T-cell (primary cell): ENCODE measurements at regions not wholly inside any gene's neighbourhood (a gene's known extent, or its start where the extent isn't known, plus 50 kb on each side); places are given as distances from the start of the nearest gene placed in this dataset.

Experiments used
- ATAC-seq, 4 experiments: fragments of 200-7000 bp in 3 of 4; fragments of 150-1000 bp in 1 of 4; cut with Tn5 transposase; replicated peaks in 1 of 4; 1 replicate in 3 of 4; 2 replicates in 1 of 4; pipeline ENCODE4 v1.10.0; 2021; ENCODE audit warnings: moderate library complexity in 3 of 4, mild to moderate bottlenecking in 2 of 4, moderate number of reproducible peaks in 1 of 4
- CTCF ChIA-PET, 2 donors: fragments of 300-600 bp; sonication (Branson Sonifier 250); formaldehyde crosslinking; loops; one replicate each; lab custom pipeline; 2022; ENCODE audit warnings: antibody characterized with exemption in 2 of 2; lab: Charles Lee
- POLR2A ChIA-PET, 2 donors: fragments of 300-600 bp; sonication (Branson Sonifier 250); formaldehyde crosslinking; loops; one replicate each; lab custom pipeline; 2022; ENCODE audit warnings: antibody characterized with exemption in 2 of 2; lab: Charles Lee
- DNase-seq, 35 experiments: peaks; one replicate each; pipeline versions ENCODE4 v3.0.0 to v3.0.0-alpha.2; 2013 to 2023
- H3K27ac ChIP-seq: one replicate; pipeline ENCODE4 v1.5.1; 2013; ENCODE audit warnings: low read length
- H3K27me3 ChIP-seq, 2 experiments: replicated peaks in 1 of 2; 1 replicate in 1 of 2; 2 replicates in 1 of 2; pipeline versions ENCODE4 v1.6.1 to v1.7.0; 2013; ENCODE audit warnings: low read length in 1 of 2, mixed read lengths in 1 of 2; ENCODE audit not compliant: control insufficient read depth in 2 of 2, insufficient read depth in 2 of 2; ENCODE audit errors: extremely low read depth in 1 of 2
- H3K36me3 ChIP-seq, 2 donors: 1 replicate in 1 of 2; 2 replicates in 1 of 2; pipeline versions ENCODE4 v1.6.1 to v1.7.0; 2013; ENCODE audit warnings: low read length in 1 of 2; ENCODE audit not compliant: control insufficient read depth in 2 of 2, insufficient read depth in 1 of 2; ENCODE audit errors: extremely low read depth in 1 of 2
- H3K4me1 ChIP-seq, 2 experiments: 1 replicate in 1 of 2; 2 replicates in 1 of 2; pipeline versions ENCODE4 v1.6.1 to v1.7.0; 2013; ENCODE audit warnings: low read length in 2 of 2, mixed read lengths in 1 of 2; ENCODE audit not compliant: insufficient read depth in 2 of 2, control insufficient read depth in 1 of 2; ENCODE audit errors: extremely low read depth in 1 of 2
- H3K4me3 ChIP-seq, 2 donors: 1 replicate in 1 of 2; 2 replicates in 1 of 2; pipeline versions ENCODE4 v1.5.1 to v1.7.0; 2013; ENCODE audit warnings: mild to moderate bottlenecking in 2 of 2, low read length in 1 of 2, moderate library complexity in 1 of 2; ENCODE audit not compliant: control insufficient read depth in 1 of 2; ENCODE audit errors: extremely low read depth in 1 of 2
- H3K9me3 ChIP-seq: 2 replicates; pipeline ENCODE4 v1.7.0; 2013
- H3K27ac Mint-ChIP-seq, 2 donors: one replicate each; pipeline ENCODE4 v1.8.0; 2020 to 2021; ENCODE audit warnings: mild to moderate bottlenecking in 2 of 2, mixed read lengths in 2 of 2
- H3K27me3 Mint-ChIP-seq, 2 donors: one replicate each; pipeline ENCODE4 v1.8.0; 2021 to 2022; ENCODE audit warnings: mixed read lengths in 2 of 2
- H3K36me3 Mint-ChIP-seq: one replicate; pipeline ENCODE4 v1.8.0; 2021; ENCODE audit warnings: mixed read lengths
- H3K4me1 Mint-ChIP-seq, 3 donors: one replicate each; pipeline ENCODE4 v1.8.0; 2020 to 2022; ENCODE audit warnings: mixed read lengths in 3 of 3, mild to moderate bottlenecking in 1 of 3
- H3K4me3 Mint-ChIP-seq, 3 donors: one replicate each; pipeline ENCODE4 v1.8.0; 2020 to 2022; ENCODE audit warnings: mild to moderate bottlenecking in 3 of 3, mixed read lengths in 3 of 3, moderate library complexity in 3 of 3
- H3K9me3 Mint-ChIP-seq, 3 donors: one replicate each; pipeline ENCODE4 v1.8.0; 2020 to 2022; ENCODE audit warnings: mixed read lengths in 3 of 3
- WGBS: methylation state at CpG from one replicate; pipeline ENCODE4 v1.1.5; 2013; ENCODE audit warnings: missing lambda C conversion rate; ENCODE audit not compliant: insufficient coverage; 5-methylcytosine and 5-hydroxymethylcytosine counted together

DNA sequence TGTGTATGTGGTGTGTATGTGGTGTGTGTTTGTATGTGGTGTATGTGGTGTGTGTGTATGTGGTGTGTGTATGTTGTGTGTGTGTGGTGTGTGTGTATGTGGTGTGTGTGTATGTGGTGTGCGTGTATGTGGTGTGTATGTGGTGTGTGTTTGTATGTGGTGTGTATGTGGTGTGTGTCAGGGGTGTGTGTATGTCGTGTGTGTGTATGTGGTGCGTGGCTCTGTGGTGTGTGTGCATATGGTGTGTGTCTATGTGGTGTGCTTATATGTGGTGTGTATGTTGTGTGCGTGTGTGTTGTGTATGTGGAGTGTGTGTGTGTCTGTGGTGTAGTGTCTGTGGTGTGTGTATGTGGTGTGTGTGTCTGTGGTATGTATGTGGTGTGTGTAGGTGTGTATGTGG lies 62.5 kb upstream of the MEDAG start:
- POLR2A ChIA-PET = no interaction called here

GRCh38 chr13:30844548-30845296 lies 61.3 kb upstream of the MEDAG start:
- ChIA-PET POLR2A (no interaction called here), CTCF (no interaction called here)
- no peak overlapping the region for H3K4me3 ChIP-seq
- no peak overlapping the region for H3K27ac Mint-ChIP-seq
- DNase-seq (no peak), ATAC-seq (no peak)
- H3K27me3 Mint-ChIP-seq = no peaks in the 10 kb centered on the region
- no peaks in the 10 kb centered on the region for H3K9me3 ChIP-seq
- peaks cover 0 to 14% (median 8%) of the 10 kb centered on the region in 3 donors for H3K4me1 Mint-ChIP-seq
- H3K36me3 Mint-ChIP-seq = no peaks in the 10 kb centered on the region
- H3K4me1 ChIP-seq = peaks cover 0 to 20% of the 10 kb centered on the region in 2 experiments
- no peak overlapping the region for H3K27ac ChIP-seq
- H3K9me3 Mint-ChIP-seq = no peaks in the 10 kb centered on the region
- H3K27me3 ChIP-seq = no peaks in the 10 kb centered on the region
- no peaks in the 10 kb centered on the region for H3K36me3 ChIP-seq
- WGBS = 96% methylated on average over 6 of the region's 6 CpGs
- no peak overlapping the region for H3K4me3 Mint-ChIP-seq

More for the DNA sequence above, 62.5 kb upstream of the MEDAG start:
- CTCF ChIA-PET = no interaction called here
- Histone ChIP-seq H3K4me1 (peaks cover 0 to 20% of the 10 kb centered on the region in 2 experiments), H3K4me3 (no peak overlapping the region), H3K27ac (no peak overlapping the region), H3K27me3 (no peaks in the 10 kb centered on the region), H3K36me3 (no peaks in the 10 kb centered on the region), H3K9me3 (no peaks in the 10 kb centered on the region)
- Mint-ChIP-seq H3K4me1 (peaks cover 0 to 14% (median 8%) of the 10 kb centered on the region in 3 donors), H3K4me3 (no peak overlapping the region), H3K27ac (no peak overlapping the region), H3K9me3 (no peaks in the 10 kb centered on the region), H3K27me3 (no peaks in the 10 kb centered on the region), H3K36me3 (no peaks in the 10 kb centered on the region)
- no peak for DNase-seq
- no peak for ATAC-seq
- WGBS = 50% methylated on average over 4 of the region's 4 CpGs

- H3K4me1 ChIP-seq = peaks cover 0 to 20% of the 10 kb centered on the region in 2 experiments
- peak overlapping the region; percentile 4 for H3K27ac ChIP-seq
- H3K36me3 Mint-ChIP-seq = no peaks in the 10 kb centered on the region
- ATAC-seq (no peak), DNase-seq (peak in 1 of 35 experiments; percentile 5)
- no peaks in the 10 kb centered on the region for H3K27me3 ChIP-seq
- H3K9me3 Mint-ChIP-seq = peaks cover 0 to 4% (median 0%) of the 10 kb centered on the region in 3 donors
- no peaks in the 10 kb centered on the region for H3K9me3 ChIP-seq
- H3K36me3 ChIP-seq = no peaks in the 10 kb centered on the region
- H3K4me3 ChIP-seq = no peak overlapping the region
- peaks cover 0 to 14% (median 8%) of the 10 kb centered on the region in 3 donors for H3K4me1 Mint-ChIP-seq
- H3K27me3 Mint-ChIP-seq = no peaks in the 10 kb centered on the region
- peak overlapping the region; percentile 66 to 70 for H3K27ac Mint-ChIP-seq
- CTCF ChIA-PET = interaction anchor here in 1 of 2 donors (0.5 kb wide), 1 partner anchor 714 kb away, joined by 3 read pairs; no protein-coding TSS in a partner anchor
- POLR2A ChIA-PET = no interaction called here
- 62% methylated on average over 8 of the region's 11 CpGs for WGBS
- H3K4me3 Mint-ChIP-seq = no peak overlapping the region
Measured at GRCh38 chr13:30845297-30846214, 60.5 kb upstream of the MEDAG start.

DNA sequence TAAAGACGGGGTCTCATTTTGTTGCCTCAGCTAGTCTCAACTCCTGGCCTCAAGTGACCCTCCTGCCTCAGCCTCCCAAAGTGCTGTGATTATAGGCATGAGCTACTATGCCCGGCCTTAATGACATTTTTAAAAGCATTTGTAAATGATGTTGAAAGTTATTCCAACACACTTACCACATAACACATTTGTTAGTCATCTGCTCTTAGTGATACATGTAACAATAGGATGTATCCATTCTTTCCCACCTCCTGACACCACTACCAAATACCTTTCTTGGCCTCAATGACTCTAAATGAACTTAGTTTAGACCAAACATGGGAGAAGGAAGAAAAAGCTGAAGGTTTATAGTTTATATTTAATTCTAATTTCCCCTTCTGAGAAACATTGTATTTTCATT lies 59.8 kb upstream of the MEDAG start:
- Histone ChIP-seq H3K27me3 (no peaks in the 10 kb centered on the region), H3K27ac (no peak overlapping the region), H3K4me1 (peaks cover 0 to 20% of the 10 kb centered on the region in 2 experiments), H3K36me3 (no peaks in the 10 kb centered on the region), H3K9me3 (no peaks in the 10 kb centered on the region), H3K4me3 (no peak overlapping the region)
- H3K27ac Mint-ChIP-seq = peak overlapping the region in 1 of 2 donors; percentile 8
- no peaks in the 10 kb centered on the region for H3K27me3 Mint-ChIP-seq
- no peak overlapping the region for H3K4me3 Mint-ChIP-seq
- H3K36me3 Mint-ChIP-seq = no peaks in the 10 kb centered on the region
- POLR2A ChIA-PET = no interaction called here
- H3K9me3 Mint-ChIP-seq = peaks cover 0 to 4% (median 0%) of the 10 kb centered on the region in 3 donors
- DNase-seq = no peak
- ATAC-seq = no peak
- peaks cover 0 to 14% (median 8%) of the 10 kb centered on the region in 3 donors for H3K4me1 Mint-ChIP-seq
- WGBS = no CpG with 5 or more reads among the region's 2 CpGs
- CTCF ChIA-PET = interaction anchor here (0.5 to 0.6 kb wide), 2 partner anchors 88 to 715 kb away, joined by 3 read pairs; no protein-coding TSS in a partner anchor

DNA sequence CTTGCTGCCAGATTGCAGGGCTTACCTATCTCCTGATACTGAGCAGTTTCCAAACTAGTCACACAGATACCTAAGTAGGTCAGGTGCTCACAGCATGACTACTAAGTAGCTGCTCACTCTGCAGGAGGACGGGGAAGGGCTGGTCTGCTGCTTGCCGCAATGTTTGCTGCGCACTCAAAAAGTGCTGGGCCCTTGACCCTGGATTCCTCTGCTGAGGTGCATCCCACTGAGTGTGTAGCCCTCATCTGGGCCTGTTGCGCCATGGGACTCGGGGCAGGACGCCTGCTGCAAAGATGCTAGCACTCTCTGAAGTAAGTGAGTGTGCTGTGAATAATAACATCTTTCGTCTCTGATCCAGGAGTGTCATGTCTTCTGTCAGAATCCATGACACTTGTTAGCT lies 59.2 kb upstream of the MEDAG start:
- ChIA-PET POLR2A (no interaction called here), CTCF (interaction anchor here in 1 of 2 donors (0.6 kb wide), 1 partner anchor 88 kb away, joined by 3 read pairs; no protein-coding TSS in a partner anchor)
- Histone ChIP-seq H3K9me3 (no peaks in the 10 kb centered on the region), H3K36me3 (no peaks in the 10 kb centered on the region), H3K27ac (no peak overlapping the region), H3K4me1 (peaks cover 0 to 20% of the 10 kb centered on the region in 2 experiments), H3K27me3 (peaks cover 0 to 2% of the 10 kb centered on the region in 2 experiments), H3K4me3 (no peak overlapping the region)
- Mint-ChIP-seq H3K9me3 (peaks cover 0 to 4% (median 0%) of the 10 kb centered on the region in 3 donors), H3K4me1 (peaks cover 0 to 14% (median 8%) of the 10 kb centered on the region in 3 donors), H3K27me3 (no peaks in the 10 kb centered on the region), H3K36me3 (no peaks in the 10 kb centered on the region), H3K4me3 (no peak overlapping the region), H3K27ac (no peak overlapping the region)
- DNase-seq = no peak
- 93% methylated on average over 3 of the region's 7 CpGs for WGBS
- ATAC-seq = peak in 1 of 4 experiments; percentile 50

DNA sequence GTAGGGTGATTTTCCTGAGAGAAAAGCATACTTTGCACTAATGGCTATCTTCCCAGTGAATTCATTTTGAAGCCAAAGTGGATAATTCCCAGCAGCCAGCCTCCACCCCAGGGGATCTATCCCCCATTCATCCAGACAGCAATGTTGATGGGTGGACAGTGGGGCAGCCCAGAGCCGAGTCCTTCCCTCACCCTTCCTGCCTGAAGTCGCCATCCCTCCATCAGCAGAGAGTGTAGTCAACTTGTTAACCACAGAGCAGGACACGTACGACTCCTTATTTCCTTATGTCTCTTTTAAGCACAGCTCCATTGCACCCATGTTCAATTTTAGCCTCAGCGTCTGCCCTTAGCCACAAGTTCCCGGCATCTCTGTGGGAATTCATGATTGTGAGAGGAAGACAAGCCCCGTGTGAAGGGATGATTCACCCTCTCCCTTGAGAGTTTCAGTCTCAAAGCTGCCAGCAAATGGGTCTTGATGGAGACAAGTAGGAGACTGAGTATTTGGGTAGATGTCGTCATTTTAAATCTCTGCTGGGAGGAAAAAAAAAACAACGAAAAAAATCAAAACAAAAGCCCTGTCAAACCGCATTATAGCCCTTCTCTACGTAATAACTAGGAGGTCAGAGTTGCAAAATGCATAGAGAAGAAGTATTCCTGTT lies 58.3 kb upstream of the MEDAG start:
- WGBS = no CpG with 5 or more reads among the region's 11 CpGs
- Histone ChIP-seq H3K4me3 (no peak overlapping the region), H3K36me3 (no peaks in the 10 kb centered on the region), H3K27ac (no peak overlapping the region), H3K4me1 (peaks cover 0 to 20% of the 10 kb centered on the region in 2 experiments), H3K9me3 (no peaks in the 10 kb centered on the region), H3K27me3 (peaks cover 0 to 2% of the 10 kb centered on the region in 2 experiments)
- no peak overlapping the region for H3K4me3 Mint-ChIP-seq
- CTCF ChIA-PET = no interaction called here
- POLR2A ChIA-PET = no interaction called here
- H3K27ac Mint-ChIP-seq = peak overlapping the region; percentile 23 to 68
- H3K36me3 Mint-ChIP-seq = no peaks in the 10 kb centered on the region
- H3K4me1 Mint-ChIP-seq = peaks cover 0 to 14% (median 8%) of the 10 kb centered on the region in 3 donors
- no peaks in the 10 kb centered on the region for H3K27me3 Mint-ChIP-seq
- peaks cover 0 to 4% (median 0%) of the 10 kb centered on the region in 3 donors for H3K9me3 Mint-ChIP-seq
- ATAC-seq (no peak), DNase-seq (no peak)
